ENCODE measurements at regions not wholly inside any gene's neighbourhood (a gene's known extent, or its start where the extent isn't known, plus 50 kb on each side); places are given as distances from the start of the nearest gene placed in this dataset.
"Not testable (repeated sequence)": the region's sequence is repeated elsewhere in the genome, so short reads cannot be mapped to it uniquely, and the experiment has no call there.

GRCh38 chrX:13209704-13210103 is 110.1 kb downstream of the ATXN3L start:
- H3K27ac ChIP-seq (ENCODE audit: low read depth in 2 of 2, low read length in 1 of 2); H3K27me3 ChIP-seq (ENCODE audit: control insufficient read depth in 1 of 2, insufficient read depth in 2 of 2, low read length in 2 of 2); H3K9me3 ChIP-seq (ENCODE audit: control insufficient read depth in 2 of 2, insufficient read depth in 1 of 2, low read depth in 1 of 2, low read length in 1 of 2); H3K36me3 ChIP-seq (ENCODE audit: control insufficient read depth in 2 of 2, insufficient read depth in 2 of 2, low read length in 1 of 2); H3K4me1 ChIP-seq (ENCODE audit: control insufficient read depth in 2 of 2, insufficient read depth in 2 of 2, low read length in 1 of 2); H3K4me3 ChIP-seq (ENCODE audit: low read depth in 1 of 2, low read length in 2 of 2): not testable (repeated sequence)
- 84 to 91% methylated on average over 2 of the region's 2 CpGs for WGBS, 2 donors

- Histone ChIP-seq H3K4me3 (ENCODE audit: low read depth in 1 of 2, low read length in 2 of 2) (no peak overlapping the region), H3K27me3 (ENCODE audit: control insufficient read depth in 1 of 2, insufficient read depth in 2 of 2, low read length in 2 of 2) (peaks cover 0 to 2% of the 10 kb centered on the region in 2 donors), H3K36me3 (ENCODE audit: control insufficient read depth in 2 of 2, insufficient read depth in 2 of 2, low read length in 1 of 2) (no peaks in the 10 kb centered on the region), H3K4me1 (ENCODE audit: control insufficient read depth in 2 of 2, insufficient read depth in 2 of 2, low read length in 1 of 2) (no peaks in the 10 kb centered on the region), H3K9me3 (ENCODE audit: control insufficient read depth in 2 of 2, insufficient read depth in 1 of 2, low read depth in 1 of 2, low read length in 1 of 2) (no peaks in the 10 kb centered on the region), H3K27ac (ENCODE audit: low read depth in 2 of 2, low read length in 1 of 2) (no peak overlapping the region)
- 85 to 95% methylated on average over 3 of the region's 3 CpGs for WGBS, 2 donors
These were observed 111.4 kb downstream of the ATXN3L start for GRCh38 chrX:13208281-13208935.

- WGBS, 2 donors, result 75 to 81% methylated on average over 5 of the region's 5 CpGs
- Histone ChIP-seq H3K9me3 (ENCODE audit: control insufficient read depth in 2 of 2, insufficient read depth in 1 of 2, low read depth in 1 of 2, low read length in 1 of 2) (no peaks in the 10 kb centered on the region), H3K36me3 (ENCODE audit: control insufficient read depth in 2 of 2, insufficient read depth in 2 of 2, low read length in 1 of 2) (no peaks in the 10 kb centered on the region), H3K4me3 (ENCODE audit: low read depth in 1 of 2, low read length in 2 of 2) (no peak overlapping the region), H3K27me3 (ENCODE audit: control insufficient read depth in 1 of 2, insufficient read depth in 2 of 2, low read length in 2 of 2) (peaks cover 0 to 2% of the 10 kb centered on the region in 2 donors), H3K27ac (ENCODE audit: low read depth in 2 of 2, low read length in 1 of 2) (no peak overlapping the region), H3K4me1 (ENCODE audit: control insufficient read depth in 2 of 2, insufficient read depth in 2 of 2, low read length in 1 of 2) (no peaks in the 10 kb centered on the region)
These were observed 116.6 kb downstream of the ATXN3L start for GRCh38 chrX:13203271-13203670.

- Histone ChIP-seq H3K9me3 (ENCODE audit: control insufficient read depth in 2 of 2, insufficient read depth in 1 of 2, low read depth in 1 of 2, low read length in 1 of 2) (no peaks in the 10 kb centered on the region), H3K27ac (ENCODE audit: low read depth in 2 of 2, low read length in 1 of 2) (no peak overlapping the region), H3K36me3 (ENCODE audit: control insufficient read depth in 2 of 2, insufficient read depth in 2 of 2, low read length in 1 of 2) (no peaks in the 10 kb centered on the region), H3K27me3 (ENCODE audit: control insufficient read depth in 1 of 2, insufficient read depth in 2 of 2, low read length in 2 of 2) (peaks cover 0 to 2% of the 10 kb centered on the region in 2 donors), H3K4me3 (ENCODE audit: low read depth in 1 of 2, low read length in 2 of 2) (no peak overlapping the region), H3K4me1 (ENCODE audit: control insufficient read depth in 2 of 2, insufficient read depth in 2 of 2, low read length in 1 of 2) (no peaks in the 10 kb centered on the region)
- WGBS, 2 donors, result 76 to 92% methylated on average over 14 of the region's 14 CpGs
These were observed 118.1 kb downstream of the ATXN3L start for GRCh38 chrX:13201605-13202219.

GRCh38 chrX:13200398-13200797 is 119.5 kb downstream of the ATXN3L start:
- Histone ChIP-seq H3K4me1 (ENCODE audit: control insufficient read depth in 2 of 2, insufficient read depth in 2 of 2, low read length in 1 of 2) (no peaks in the 10 kb centered on the region), H3K27ac (ENCODE audit: low read depth in 2 of 2, low read length in 1 of 2) (no peak overlapping the region), H3K9me3 (ENCODE audit: control insufficient read depth in 2 of 2, insufficient read depth in 1 of 2, low read depth in 1 of 2, low read length in 1 of 2) (no peaks in the 10 kb centered on the region), H3K4me3 (ENCODE audit: low read depth in 1 of 2, low read length in 2 of 2) (no peak overlapping the region), H3K36me3 (ENCODE audit: control insufficient read depth in 2 of 2, insufficient read depth in 2 of 2, low read length in 1 of 2) (no peaks in the 10 kb centered on the region), H3K27me3 (ENCODE audit: control insufficient read depth in 1 of 2, insufficient read depth in 2 of 2, low read length in 2 of 2) (no peaks in the 10 kb centered on the region)
- 79 to 83% methylated on average over 2 of the region's 2 CpGs for WGBS, 2 donors

GRCh38 chrX:13198762-13199064 is 121.1 kb downstream of the ATXN3L start:
- H3K27me3 ChIP-seq (ENCODE audit: control insufficient read depth in 1 of 2, insufficient read depth in 2 of 2, low read length in 2 of 2), result no peaks in the 10 kb centered on the region
- no peak overlapping the region for H3K4me3 ChIP-seq (ENCODE audit: low read depth in 1 of 2, low read length in 2 of 2)
- H3K9me3 ChIP-seq (ENCODE audit: control insufficient read depth in 2 of 2, insufficient read depth in 1 of 2, low read depth in 1 of 2, low read length in 1 of 2), result no peaks in the 10 kb centered on the region
- H3K4me1 ChIP-seq (ENCODE audit: control insufficient read depth in 2 of 2, insufficient read depth in 2 of 2, low read length in 1 of 2), result no peaks in the 10 kb centered on the region
- H3K36me3 ChIP-seq (ENCODE audit: control insufficient read depth in 2 of 2, insufficient read depth in 2 of 2, low read length in 1 of 2), result no peaks in the 10 kb centered on the region
- H3K27ac ChIP-seq (ENCODE audit: low read depth in 2 of 2, low read length in 1 of 2), result no peak overlapping the region
- 77 to 93% methylated on average over 3 of the region's 3 CpGs for WGBS, 2 donors

- Histone ChIP-seq H3K9me3 (ENCODE audit: control insufficient read depth in 2 of 2, insufficient read depth in 1 of 2, low read depth in 1 of 2, low read length in 1 of 2) (no peaks in the 10 kb centered on the region), H3K27me3 (ENCODE audit: control insufficient read depth in 1 of 2, insufficient read depth in 2 of 2, low read length in 2 of 2) (no peaks in the 10 kb centered on the region), H3K4me3 (ENCODE audit: low read depth in 1 of 2, low read length in 2 of 2) (no peak overlapping the region), H3K27ac (ENCODE audit: low read depth in 2 of 2, low read length in 1 of 2) (no peak overlapping the region), H3K4me1 (ENCODE audit: control insufficient read depth in 2 of 2, insufficient read depth in 2 of 2, low read length in 1 of 2) (no peaks in the 10 kb centered on the region), H3K36me3 (ENCODE audit: control insufficient read depth in 2 of 2, insufficient read depth in 2 of 2, low read length in 1 of 2) (no peaks in the 10 kb centered on the region)
- 63 to 70% methylated on average over 4 of the region's 4 CpGs for WGBS, 2 donors
These were observed 121.6 kb downstream of the ATXN3L start for GRCh38 chrX:13198056-13198761.

GRCh38 chrX:13196782-13197181 is 123.1 kb downstream of the ATXN3L start:
- Histone ChIP-seq H3K36me3 (ENCODE audit: control insufficient read depth in 2 of 2, insufficient read depth in 2 of 2, low read length in 1 of 2) (no peaks in the 10 kb centered on the region), H3K27ac (ENCODE audit: low read depth in 2 of 2, low read length in 1 of 2) (no peak overlapping the region), H3K4me1 (ENCODE audit: control insufficient read depth in 2 of 2, insufficient read depth in 2 of 2, low read length in 1 of 2) (no peaks in the 10 kb centered on the region), H3K4me3 (ENCODE audit: low read depth in 1 of 2, low read length in 2 of 2) (no peak overlapping the region), H3K27me3 (ENCODE audit: control insufficient read depth in 1 of 2, insufficient read depth in 2 of 2, low read length in 2 of 2) (peaks cover 0 to 4% of the 10 kb centered on the region in 2 donors), H3K9me3 (ENCODE audit: control insufficient read depth in 2 of 2, insufficient read depth in 1 of 2, low read depth in 1 of 2, low read length in 1 of 2) (no peaks in the 10 kb centered on the region)
- 78 to 91% methylated on average over 2 of the region's 2 CpGs for WGBS, 2 donors

GRCh38 chrX:13195340-13195739 is 124.5 kb downstream of the ATXN3L start:
- H3K9me3 ChIP-seq (ENCODE audit: control insufficient read depth in 2 of 2, insufficient read depth in 1 of 2, low read depth in 1 of 2, low read length in 1 of 2), result no peaks in the 10 kb centered on the region
- no peaks in the 10 kb centered on the region for H3K36me3 ChIP-seq (ENCODE audit: control insufficient read depth in 2 of 2, insufficient read depth in 2 of 2, low read length in 1 of 2)
- no peak overlapping the region for H3K27ac ChIP-seq (ENCODE audit: low read depth in 2 of 2, low read length in 1 of 2)
- H3K4me3 ChIP-seq (ENCODE audit: low read depth in 1 of 2, low read length in 2 of 2), result no peak overlapping the region
- WGBS, 2 donors, result 44 to 52% methylated on average over 3 of the region's 3 CpGs
- H3K4me1 ChIP-seq (ENCODE audit: control insufficient read depth in 2 of 2, insufficient read depth in 2 of 2, low read length in 1 of 2), result no peaks in the 10 kb centered on the region
- peaks cover 0 to 4% of the 10 kb centered on the region in 2 donors for H3K27me3 ChIP-seq (ENCODE audit: control insufficient read depth in 1 of 2, insufficient read depth in 2 of 2, low read length in 2 of 2)

All from esophagus (tissue), 2 donors.